GM12878 (cell line): ENCODE measurements at regions not wholly inside any gene's neighbourhood (a gene's known extent, or its start where the extent isn't known, plus 50 kb on each side); places are given as distances from the start of the nearest gene placed in this dataset.

Experiments used
- ATAC-seq: fragments of 200-7000 bp; cut with Tn5 transposase; 3 replicates; pipeline ENCODE4 v1.9.1; 2020; ENCODE audit warnings: mild to moderate bottlenecking, moderate library complexity
- BruUV-seq: library from RNA; stranded (reverse); fragments of 400-500 nt; replicated peaks from 2 replicates; lab custom pipeline; 2021; lab: Mats Ljungman, UMichigan
- CTCF ChIA-PET: fragments of 300-600 bp; sonication (Branson Sonifier 250); formaldehyde crosslinking; extraction: SDS; loops from one replicate; lab custom pipeline; 2021; ENCODE audit warnings: inconsistent platforms; lab: Yijun Ruan, JAX
- POLR2A ChIA-PET: fragments of 350-600 bp; formaldehyde crosslinking; extraction: SDS; loops from one replicate; lab custom pipeline; 2021; ENCODE audit warnings: inconsistent platforms; lab: Charles Lee
- RAD21 ChIA-PET: fragments of 300-600 bp; sonication (Branson Sonifier 250); formaldehyde crosslinking; loops from one replicate; lab custom pipeline; 2023; ENCODE audit warnings: antibody characterized with exemption; ENCODE audit not compliant: unreplicated experiment; lab: Charles Lee
- SMC1A ChIA-PET: fragments of 300-600 bp; sonication (Branson Sonifier 250); formaldehyde crosslinking; loops from one replicate; lab custom pipeline; 2023; ENCODE audit not compliant: unreplicated experiment, uncharacterized antibody; lab: Charles Lee
- DNase-seq: peaks from one replicate; pipeline ENCODE4 v3.0.0-alpha.2; 2011; ENCODE audit warnings: low read depth, low spot score
- FAIRE-seq: peaks from 3 replicates; lab custom pipeline; 2011; peaks lifted over from hg19 to GRCh38; lab: Jason Lieb, UNC
- H2AFZ ChIP-seq: 2 replicates; pipeline ENCODE4 v1.6.0; 2011; ENCODE audit warnings: low read depth, low read length, control low read depth; ENCODE audit not compliant: control insufficient read depth
- H3K27ac ChIP-seq: 2 replicates; pipeline ENCODE4 v1.5.1; 2011; ENCODE audit warnings: control low read depth; ENCODE audit not compliant: control insufficient read depth, insufficient read depth
- H3K27me3 ChIP-seq, 2 experiments: replicated peaks in 1 of 2; 2 replicates each; pipeline versions ENCODE4 v1.6.0 to v1.6.1; 2011; ENCODE audit warnings: low read length in 1 of 2; ENCODE audit not compliant: control insufficient read depth in 2 of 2, insufficient read depth in 2 of 2
- H3K36me3 ChIP-seq, 2 experiments: 2 replicates each; pipeline ENCODE4 v1.5.1; 2011; ENCODE audit warnings: low read length in 1 of 2; ENCODE audit not compliant: control insufficient read depth in 2 of 2, insufficient read depth in 2 of 2
- H3K4me1 ChIP-seq: 2 replicates; pipeline ENCODE4 v1.6.1; 2011; ENCODE audit warnings: mild to moderate bottlenecking, low read length, moderate library complexity, mixed read lengths; ENCODE audit not compliant: control insufficient read depth, insufficient read depth
- H3K4me2 ChIP-seq: 2 replicates; pipeline ENCODE4 v1.6.0; 2011; ENCODE audit warnings: control low read depth; ENCODE audit not compliant: control insufficient read depth, insufficient read depth
- H3K4me3 ChIP-seq: fragments of 200-600 bp; sonication (generic); 2 replicates; pipeline ENCODE4 v1.5.1; 2016
- H3K79me2 ChIP-seq: 2 replicates; pipeline ENCODE4 v1.6.0; 2011; ENCODE audit warnings: low read length; ENCODE audit not compliant: control insufficient read depth, insufficient read depth
- H3K9ac ChIP-seq: 2 replicates; pipeline ENCODE4 v1.8.0; 2011; ENCODE audit warnings: low read length, control low read depth, mixed read lengths; ENCODE audit not compliant: control insufficient read depth, insufficient read depth
- H3K9me3 ChIP-seq: replicated peaks from 3 replicates; pipeline ENCODE4 v1.5.1; 2011; ENCODE audit warnings: mild to moderate bottlenecking, low read length; ENCODE audit not compliant: control insufficient read depth, insufficient read depth
- H4K20me1 ChIP-seq: 2 replicates; pipeline ENCODE4 v1.6.0; 2011; ENCODE audit not compliant: control insufficient read depth, insufficient read depth
- BMI1 ChIP-seq: fragments of 450-650 bp; IDR thresholded peaks from 2 replicates; pipeline ENCODE4 v1.6.1; 2016; ENCODE audit warnings: mild to moderate bottlenecking, moderate library complexity, borderline replicate concordance
- SMAD5 ChIP-seq: IDR thresholded peaks from 2 replicates; pipeline ENCODE4 v1.6.1; 2016; ENCODE audit warnings: antibody characterized with exemption, low read depth
- SMC3 ChIP-seq: IDR thresholded peaks from 2 replicates; pipeline ENCODE4 v1.6.1; 2011; ENCODE audit warnings: low read length, improper control_type of control experiment, borderline replicate concordance
- ZBTB40 ChIP-seq: fragments of 450-650 bp; IDR thresholded peaks from 2 replicates; pipeline ENCODE4 v1.6.1; 2016; ENCODE audit warnings: mild to moderate bottlenecking, moderate library complexity, borderline replicate concordance
- WGBS: methylation state at CpG from one replicate; pipeline ENCODE4 v1.1.6; 2016; ENCODE audit warnings: low lambda C conversion rate; ENCODE audit not compliant: insufficient replicate concordance, insufficient coverage; ENCODE audit errors: missing lambda C conversion rate; 5-methylcytosine and 5-hydroxymethylcytosine counted together
- in situ Hi-C: fragments of 300-500 bp; cut with MboI; formaldehyde crosslinking; loops from 9 replicates; pipeline ENCODE4 v1.14.3; 2018; ENCODE audit warnings: mixed read lengths
- intact Hi-C: fragments of 100-400 bp; cut with micrococcal nuclease; formaldehyde crosslinking; loops from one replicate; pipeline ENCODE4 v1.14.2; 2022; ENCODE audit not compliant: unreplicated experiment
- TF ChIP-seq, protein P1 (sequence below): IDR thresholded peaks from 2 replicates; pipeline ENCODE4 v1.6.1; 2011; ENCODE audit warnings: mild to moderate bottlenecking, low read depth, low read length, moderate library complexity; ENCODE audit not compliant: insufficient replicate concordance
- TF ChIP-seq, protein P2 (sequence below): fragments of 450-650 bp; conservative IDR thresholded peaks from 2 replicates; pipeline ENCODE4 v1.6.1; 2017; ENCODE audit warnings: mild to moderate bottlenecking, moderate library complexity

- TF ChIP-seq ZBTB40: no peak
- TF ChIP-seq, all 136 proteins: peak for 0
Observed at GRCh38 chr6:119832411-119832810, 482.9 kb upstream of the MAN1A1 start (continued).

- no TSS peak for BruUV-seq
- POLR2A ChIA-PET: no interaction called here
Observed at GRCh38 chr6:119830494-119831295, 481.1 kb upstream of the MAN1A1 start.

More at GRCh38 chr6:119830494-119831295, 481.1 kb upstream of the MAN1A1 start:
- ATAC-seq: no peak
- no peak for FAIRE-seq
- ChIA-PET CTCF (interaction anchor here (1.1 kb wide), 1 partner anchor 126 kb away, joined by 3 read pairs; no protein-coding TSS in a partner anchor), SMC1A (no interaction called here), RAD21 (no interaction called here)
- Histone ChIP-seq H3K4me1 (no peaks in the 10 kb centered on the region), H3K27me3 (no peaks in the 10 kb centered on the region), H3K4me2 (no peak overlapping the region), H3K36me3 (no peaks in the 10 kb centered on the region), H3K79me2 (no peaks in the 10 kb centered on the region), H4K20me1 (no peaks in the 10 kb centered on the region), H2AFZ (no peak overlapping the region), H3K27ac (no peak overlapping the region), H3K9ac (no peak overlapping the region), H3K4me3 (no peak overlapping the region), H3K9me3 (no peaks in the 10 kb centered on the region)
- DNase-seq: no peak
- WGBS: 52% methylated on average over 4 of the region's 5 CpGs
- intact Hi-C loops: no loop called here
- in situ Hi-C loops: no loop called here
- TF ChIP-seq SMC3: no peak
- TF ChIP-seq BMI1: no peak
- TF ChIP-seq, protein P1, sequence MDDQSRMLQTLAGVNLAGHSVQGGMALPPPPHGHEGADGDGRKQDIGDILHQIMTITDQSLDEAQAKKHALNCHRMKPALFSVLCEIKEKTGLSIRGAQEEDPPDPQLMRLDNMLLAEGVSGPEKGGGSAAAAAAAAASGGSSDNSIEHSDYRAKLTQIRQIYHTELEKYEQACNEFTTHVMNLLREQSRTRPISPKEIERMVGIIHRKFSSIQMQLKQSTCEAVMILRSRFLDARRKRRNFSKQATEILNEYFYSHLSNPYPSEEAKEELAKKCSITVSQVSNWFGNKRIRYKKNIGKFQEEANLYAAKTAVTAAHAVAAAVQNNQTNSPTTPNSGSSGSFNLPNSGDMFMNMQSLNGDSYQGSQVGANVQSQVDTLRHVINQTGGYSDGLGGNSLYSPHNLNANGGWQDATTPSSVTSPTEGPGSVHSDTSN: no peak
- TF ChIP-seq SMAD5: no peak
- TF ChIP-seq, protein P2, sequence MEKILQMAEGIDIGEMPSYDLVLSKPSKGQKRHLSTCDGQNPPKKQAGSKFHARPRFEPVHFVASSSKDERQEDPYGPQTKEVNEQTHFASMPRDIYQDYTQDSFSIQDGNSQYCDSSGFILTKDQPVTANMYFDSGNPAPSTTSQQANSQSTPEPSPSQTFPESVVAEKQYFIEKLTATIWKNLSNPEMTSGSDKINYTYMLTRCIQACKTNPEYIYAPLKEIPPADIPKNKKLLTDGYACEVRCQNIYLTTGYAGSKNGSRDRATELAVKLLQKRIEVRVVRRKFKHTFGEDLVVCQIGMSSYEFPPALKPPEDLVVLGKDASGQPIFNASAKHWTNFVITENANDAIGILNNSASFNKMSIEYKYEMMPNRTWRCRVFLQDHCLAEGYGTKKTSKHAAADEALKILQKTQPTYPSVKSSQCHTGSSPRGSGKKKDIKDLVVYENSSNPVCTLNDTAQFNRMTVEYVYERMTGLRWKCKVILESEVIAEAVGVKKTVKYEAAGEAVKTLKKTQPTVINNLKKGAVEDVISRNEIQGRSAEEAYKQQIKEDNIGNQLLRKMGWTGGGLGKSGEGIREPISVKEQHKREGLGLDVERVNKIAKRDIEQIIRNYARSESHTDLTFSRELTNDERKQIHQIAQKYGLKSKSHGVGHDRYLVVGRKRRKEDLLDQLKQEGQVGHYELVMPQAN: no peak
